SW480 (cell line): ENCODE measurements at regions not wholly inside any gene's neighbourhood (a gene's known extent, or its start where the extent isn't known, plus 50 kb on each side); places are given as distances from the start of the nearest gene placed in this dataset.

Experiments used
- DNase-seq: peaks from one replicate; pipeline ENCODE4 v3.0.0-alpha.2; 2016; ENCODE audit warnings: low spot score

DNA sequence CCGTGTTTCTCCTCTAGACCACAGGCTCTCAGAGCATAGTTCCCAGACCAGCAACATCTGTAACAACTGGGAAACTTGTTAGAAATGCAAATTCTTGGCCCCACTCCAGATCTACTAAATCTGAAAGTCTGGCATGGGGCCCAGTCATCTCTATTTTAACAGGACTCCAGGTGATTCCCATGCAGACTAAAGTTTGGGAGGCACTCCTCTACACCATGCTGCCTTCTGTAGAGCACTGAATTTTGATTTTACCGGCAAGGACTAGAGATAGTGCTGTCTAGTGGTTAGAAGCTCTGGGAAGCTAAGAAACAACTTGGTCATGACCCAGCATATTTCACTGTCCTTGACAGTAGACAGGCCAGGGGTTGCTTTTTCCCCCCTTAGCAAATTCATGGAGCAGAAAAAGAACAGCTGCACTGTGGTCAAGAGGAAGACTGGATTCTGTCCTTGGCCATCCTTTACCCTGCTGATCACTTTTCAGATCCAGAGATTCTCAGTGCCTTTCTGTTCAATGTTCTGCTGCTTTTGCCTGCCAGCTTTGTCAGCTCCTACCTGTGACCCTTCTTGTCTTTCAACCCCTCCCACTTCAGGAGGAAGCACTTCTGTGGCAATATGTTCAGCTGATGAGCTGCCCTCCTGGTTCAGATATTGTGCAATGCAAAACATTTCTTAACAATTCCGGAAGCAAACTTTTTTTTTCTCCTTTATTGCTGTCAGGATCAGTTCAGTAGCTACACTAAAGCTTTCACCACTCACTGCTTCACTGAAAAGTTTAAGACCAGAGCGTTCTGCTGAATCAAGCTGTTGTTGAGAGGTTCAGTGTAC is 133.8 kb upstream of the NUDT4 start:
- DNase-seq: peak; percentile 53

DNA sequence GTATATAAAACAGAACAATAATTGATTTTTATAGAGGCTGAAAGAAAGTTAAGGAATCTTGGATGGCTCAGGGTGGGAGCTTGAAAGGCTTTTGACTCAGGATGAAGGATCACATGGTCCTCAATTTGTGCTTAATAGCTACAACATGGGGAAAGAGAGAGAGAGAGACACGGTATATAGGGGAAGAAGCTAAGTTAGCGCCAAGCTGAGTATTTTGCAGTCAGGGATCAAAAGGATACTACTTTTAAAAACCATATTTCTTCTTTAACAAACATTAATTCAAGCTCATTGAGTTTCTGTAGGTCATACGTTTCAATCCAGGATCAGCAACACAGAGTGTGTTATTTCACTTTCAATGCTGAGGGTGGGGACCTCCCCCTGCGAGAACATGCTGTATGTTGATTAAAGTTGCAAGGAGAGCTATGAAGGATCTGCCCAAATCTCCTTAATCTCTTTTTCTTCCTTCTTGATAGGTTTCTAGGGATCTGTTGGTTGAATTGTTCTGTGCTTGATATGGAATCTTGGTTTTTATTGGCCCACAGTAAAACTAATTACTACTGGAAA is 133.1 kb upstream of the NUDT4 start:
- no peak for DNase-seq

DNA sequence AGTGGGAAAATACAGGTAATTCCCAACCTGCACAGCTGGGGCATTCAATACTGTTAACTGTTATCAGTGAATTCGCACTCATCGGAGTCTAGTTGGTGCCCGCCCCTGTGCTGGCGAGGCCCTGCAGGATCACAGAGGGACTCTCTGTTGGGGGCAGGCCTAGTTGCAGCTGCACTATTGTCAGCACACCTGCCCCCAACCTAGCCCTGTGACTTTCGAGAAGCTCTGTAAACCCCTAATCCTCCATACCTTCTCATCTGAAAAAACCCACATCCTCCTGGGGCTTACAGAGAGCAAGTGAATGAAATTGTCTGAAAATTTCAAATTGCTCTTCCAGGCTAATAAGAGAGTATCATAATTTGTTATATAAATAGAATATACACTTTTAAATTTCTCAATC is 132.2 kb upstream of the NUDT4 start:
- DNase-seq: no peak

DNA sequence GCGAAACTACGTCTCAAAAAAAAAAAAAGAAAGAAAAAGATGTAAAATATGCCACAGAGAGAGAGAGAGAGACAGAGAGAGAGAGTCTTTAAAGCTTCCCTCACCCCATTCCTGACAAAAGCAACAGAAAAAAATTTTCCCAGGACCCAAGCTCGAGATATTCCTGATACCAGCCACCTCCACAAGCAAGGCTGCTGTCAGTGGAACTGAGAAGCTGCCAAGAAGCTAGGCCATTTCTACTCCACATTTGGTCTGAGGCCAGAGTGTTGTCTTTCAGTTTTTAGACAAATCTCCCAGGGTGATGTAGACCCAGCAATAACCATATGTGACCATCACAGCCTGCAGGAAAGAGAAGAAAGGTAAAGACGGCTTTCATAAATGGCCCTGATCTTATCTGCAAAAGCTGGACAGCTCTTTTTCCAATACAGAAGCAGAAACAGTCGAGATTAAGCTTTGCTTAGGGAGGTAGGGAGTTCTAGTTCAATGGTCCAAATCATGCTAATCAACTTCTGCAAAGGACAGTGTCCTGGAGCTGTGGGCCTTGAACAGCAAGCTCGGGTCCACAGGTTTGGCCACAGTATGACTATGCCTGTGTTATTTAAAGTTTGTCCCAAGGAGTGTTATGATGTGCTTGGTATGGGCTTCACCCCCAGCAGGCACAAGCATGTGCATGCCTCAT is 130.3 kb upstream of the NUDT4 start:
- DNase-seq: no peak

DNA sequence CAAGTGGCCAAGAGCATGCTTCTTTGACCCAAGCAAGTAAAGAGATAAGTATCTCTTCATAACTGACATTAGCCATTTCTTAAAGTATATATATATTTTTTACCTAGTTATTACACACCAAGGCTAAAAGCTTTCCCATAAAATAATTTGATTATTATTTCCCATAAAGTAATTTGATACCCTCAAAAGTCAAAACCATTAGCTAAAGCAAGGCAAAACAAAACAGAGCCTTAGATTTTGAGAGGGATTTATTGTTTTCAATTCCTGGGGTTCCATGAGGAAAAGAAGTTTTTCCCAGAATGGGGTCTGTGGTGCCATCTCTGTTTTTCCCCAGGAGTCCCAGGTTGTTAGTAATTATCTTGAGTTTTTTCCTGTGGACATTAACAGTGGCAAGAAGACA is 125.5 kb upstream of the NUDT4 start:
- no peak for DNase-seq

DNA sequence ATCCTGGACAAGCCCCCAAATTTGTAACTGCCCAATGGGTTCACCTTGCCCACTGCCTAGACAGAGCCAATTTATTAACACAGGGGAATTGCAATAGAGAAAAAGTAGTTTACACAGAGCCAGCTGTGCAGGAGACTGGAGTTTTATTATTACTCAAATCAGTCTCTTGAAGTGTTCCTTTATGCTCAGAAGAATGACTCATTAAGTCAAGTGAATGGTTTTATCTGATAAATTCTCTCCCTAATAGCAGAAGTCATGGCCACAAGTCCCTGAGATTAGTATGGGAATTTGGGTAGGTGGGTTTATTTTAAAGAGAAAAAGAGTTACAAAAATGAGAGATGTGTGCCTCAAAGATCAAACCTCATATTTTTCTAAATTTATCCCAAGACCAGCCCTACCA is 122.8 kb upstream of the NUDT4 start:
- DNase-seq: no peak

DNA sequence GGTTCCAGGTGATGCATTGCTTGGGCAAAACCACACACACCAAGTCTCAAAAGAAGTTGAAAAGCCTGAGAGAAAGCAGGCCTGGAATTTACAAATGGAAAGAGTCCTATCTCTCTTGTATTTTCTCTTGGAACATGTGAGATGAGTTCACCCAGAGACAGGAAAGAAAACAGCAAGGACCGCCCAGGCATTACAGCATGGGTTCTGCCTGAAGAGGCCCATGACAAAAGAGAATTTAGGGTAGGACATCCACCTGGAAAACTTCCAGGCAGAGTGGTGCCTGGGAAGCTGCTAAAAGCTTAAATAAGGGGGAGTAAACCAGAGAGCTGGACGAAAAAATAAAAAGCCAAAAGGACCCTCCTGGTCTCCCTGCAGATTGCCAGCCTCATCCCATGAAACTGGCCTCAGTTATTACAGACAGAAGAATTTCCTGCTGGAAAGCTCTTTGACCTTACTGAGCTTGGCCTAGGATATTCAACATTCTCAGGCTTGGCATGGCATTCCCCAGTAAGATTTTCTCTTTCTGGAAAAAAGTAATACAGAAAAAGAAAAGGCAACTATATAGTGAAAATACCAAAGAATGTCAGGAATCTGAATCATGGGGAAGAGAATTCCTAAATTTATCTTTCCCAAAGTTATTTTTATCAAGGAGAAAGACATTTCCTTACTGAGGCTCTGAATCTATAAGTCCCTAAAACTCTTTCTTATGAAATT is 121.3 kb upstream of the NUDT4 start:
- no peak for DNase-seq

DNA sequence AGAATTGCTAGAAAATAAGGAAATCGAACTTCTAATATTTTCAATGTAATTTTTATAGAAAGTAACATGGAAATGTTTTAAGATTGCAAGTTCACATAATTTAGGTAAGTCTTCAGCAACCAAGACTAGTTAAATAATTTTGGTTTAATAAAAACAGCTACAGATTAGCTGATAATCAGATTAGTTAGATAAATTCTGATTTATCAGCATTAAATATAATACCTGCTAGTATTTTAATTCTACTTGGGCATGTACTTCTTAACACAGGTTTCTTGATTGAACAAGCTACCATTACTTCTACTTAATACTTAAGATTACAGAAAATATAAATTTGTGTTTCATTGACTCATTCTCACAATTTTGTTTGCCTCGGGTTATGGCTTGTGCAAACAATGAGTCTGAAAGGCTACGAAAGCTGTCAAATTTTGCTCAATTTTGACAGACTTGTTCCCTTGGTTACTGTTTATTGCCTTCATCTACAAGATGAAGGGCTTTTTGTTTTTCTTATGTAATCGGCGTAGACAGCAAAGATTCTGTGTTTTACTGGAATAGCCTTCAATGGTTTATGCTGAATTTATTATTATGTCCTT is 116.1 kb upstream of the NUDT4 start:
- no peak for DNase-seq

DNA sequence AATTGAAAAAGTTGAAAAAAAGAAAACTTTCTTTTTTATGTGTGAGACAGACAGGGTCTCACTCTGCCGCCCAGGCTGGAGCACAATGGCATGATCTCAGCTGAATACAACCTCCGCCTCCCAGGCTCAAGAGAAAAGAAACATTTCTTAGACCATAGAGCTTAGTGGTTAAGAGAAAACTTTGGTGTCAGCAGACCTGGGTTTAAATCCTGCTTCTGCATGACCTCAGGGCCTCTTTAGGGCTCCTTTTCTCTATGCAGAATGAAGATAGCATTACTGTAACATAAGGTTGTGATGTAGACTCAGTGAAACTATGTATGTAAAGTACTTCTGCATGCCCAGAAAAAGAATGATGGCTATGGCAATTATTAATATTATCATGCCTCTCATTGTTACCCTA is 104.7 kb upstream of the NUDT4 start:
- no peak for DNase-seq

DNA sequence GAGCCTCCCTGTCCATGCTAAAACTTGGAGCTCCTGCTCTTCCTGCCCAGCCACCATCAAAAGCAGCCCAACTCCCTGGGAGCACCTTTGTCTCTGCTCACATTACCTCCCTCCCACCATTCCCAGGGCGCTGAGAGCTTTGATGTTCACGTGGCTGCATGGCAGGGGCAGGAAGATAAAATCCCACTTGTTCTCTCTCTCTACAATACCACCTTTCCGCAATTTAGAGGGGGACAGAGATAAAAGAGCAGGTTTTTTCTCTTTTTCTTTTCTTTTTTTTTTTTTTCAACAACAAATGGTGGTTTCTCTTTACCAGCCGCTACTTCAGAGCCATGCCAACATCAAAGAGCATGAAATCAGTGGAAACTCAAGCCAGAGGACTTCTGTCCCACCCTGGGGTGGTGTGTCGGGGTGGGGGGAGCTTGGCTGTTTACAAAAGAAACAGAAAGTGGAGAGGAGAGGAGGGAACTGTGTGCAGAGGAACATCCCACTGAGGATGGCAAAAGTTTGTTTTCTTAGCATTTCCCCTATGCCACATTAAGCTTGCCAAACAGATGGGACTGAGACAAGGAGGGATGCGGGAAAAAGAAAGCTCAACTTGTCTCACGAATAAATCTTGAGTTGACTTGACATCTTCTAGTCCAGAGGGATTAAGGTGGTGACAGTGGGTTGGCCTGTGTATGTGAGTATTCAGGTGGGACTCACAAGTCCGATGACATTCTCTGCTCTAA is 103.7 kb upstream of the NUDT4 start:
- peak; percentile 94 for DNase-seq

DNA sequence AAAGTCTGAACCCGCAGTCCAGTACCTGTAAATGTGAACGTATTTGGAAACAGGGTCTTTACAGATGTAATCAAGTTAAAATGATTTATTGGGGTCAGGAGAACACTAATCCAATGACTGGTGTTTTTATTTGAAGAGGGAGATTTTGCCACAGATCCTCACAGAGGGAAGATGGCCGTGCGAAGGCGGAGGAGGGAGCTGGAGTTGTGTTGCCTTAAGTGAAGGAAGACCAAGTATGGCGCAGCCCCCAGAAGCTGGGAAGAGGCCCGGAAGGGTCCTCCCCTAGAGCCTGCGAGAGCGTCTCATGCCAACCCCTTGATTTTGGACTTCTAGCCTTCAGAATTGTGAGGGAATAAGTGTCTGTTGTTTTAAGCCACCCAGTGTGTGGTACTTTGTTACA is 102.8 kb upstream of the NUDT4 start:
- no peak for DNase-seq

DNA sequence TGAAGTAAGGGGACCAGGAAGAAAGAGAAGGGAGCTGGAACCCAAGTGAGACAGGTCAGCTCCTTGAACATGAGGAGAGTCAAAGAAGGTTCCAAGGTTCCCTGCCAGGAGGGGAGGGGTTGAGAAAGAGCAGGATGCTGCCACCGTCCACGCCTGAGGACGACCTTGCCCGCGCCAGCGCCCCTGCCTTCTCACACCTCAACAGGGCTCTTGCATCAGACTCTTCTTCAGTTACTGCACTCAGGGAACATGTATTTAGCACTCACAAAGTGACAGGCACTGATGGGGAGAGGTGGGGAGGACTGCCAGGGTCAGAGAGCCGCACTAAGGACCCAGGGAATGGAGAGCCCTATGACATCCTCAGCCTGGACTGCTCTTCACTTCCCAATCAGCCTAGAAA is 102.1 kb upstream of the NUDT4 start:
- no peak for DNase-seq

DNA sequence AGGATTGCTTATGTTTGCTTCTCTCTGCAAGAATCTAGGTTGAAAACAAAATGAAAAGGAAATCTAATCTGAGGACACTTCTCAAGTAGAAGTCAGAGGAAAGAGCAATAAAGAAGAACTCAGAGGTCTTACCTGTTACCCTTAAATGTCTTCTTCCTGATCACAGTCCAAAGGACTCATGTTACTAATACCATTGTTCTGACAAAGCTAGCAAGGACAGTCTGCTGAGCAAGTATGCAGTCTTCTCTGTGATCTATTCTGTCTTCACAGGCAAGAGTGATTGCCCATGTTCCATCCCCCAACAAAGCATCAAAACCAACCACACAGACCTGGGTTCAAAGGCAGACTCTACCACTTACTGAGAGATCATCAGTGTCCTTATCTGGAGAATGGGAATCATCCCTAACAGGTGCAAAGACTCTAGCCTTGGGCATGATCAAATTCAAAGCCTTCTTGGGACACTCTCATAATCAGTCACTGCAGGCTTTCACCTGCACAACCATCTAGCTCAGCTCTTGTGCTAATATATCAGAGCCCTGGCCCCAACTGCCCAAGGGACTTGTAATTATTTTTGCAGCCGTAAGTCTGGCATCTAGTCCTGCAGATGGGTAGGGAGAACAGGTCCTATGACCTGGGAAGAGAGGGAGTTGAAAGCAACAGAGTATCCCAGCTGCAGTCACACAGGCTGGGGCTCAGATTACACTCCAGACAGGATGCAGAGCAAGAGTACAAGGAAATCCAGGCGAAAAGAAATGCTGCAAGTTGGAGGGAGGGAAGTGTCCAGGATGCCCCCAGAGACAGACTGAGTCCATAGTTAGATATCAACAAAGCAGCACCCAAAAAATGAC is 97.9 kb upstream of the NUDT4 start:
- peak; percentile 14 for DNase-seq

DNA sequence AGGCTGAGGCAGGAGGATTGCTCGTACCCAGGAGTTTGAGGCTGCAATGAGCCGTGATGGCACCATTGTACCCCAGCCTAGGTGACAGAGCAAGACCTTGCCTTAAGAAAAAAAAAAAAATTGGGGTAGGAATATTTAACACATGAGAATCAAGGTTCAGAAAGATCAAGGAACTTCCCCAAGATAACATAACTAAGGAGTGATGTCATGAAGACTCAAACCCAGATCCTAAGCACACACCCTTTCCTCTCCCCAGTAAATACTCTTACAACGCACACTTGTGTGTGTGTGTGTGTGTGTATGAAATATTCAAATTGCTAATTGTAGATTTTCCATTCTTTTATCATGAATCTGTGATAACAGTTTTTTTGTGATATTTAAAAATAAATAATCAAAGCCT is 90.6 kb upstream of the NUDT4 start:
- no peak for DNase-seq

DNA sequence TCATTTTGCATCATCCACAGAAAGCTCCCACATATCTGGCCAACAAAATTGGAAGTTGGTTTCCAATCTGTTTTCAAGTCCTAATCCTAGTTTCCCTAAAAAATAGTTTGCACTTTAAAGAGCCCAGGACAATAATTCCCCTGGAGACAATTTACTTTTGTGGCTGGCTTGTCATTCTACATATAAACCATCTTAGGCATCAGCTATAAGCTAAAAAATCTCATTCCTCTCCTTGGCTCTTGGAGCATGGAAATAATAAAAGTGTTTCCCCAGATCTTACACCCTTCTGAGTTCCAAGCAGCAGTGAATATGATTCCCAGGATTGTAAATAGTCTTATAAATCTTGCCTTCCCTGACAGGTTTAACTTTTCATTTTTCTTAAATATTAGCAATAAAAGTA is 89.1 kb upstream of the NUDT4 start:
- no peak for DNase-seq

DNA sequence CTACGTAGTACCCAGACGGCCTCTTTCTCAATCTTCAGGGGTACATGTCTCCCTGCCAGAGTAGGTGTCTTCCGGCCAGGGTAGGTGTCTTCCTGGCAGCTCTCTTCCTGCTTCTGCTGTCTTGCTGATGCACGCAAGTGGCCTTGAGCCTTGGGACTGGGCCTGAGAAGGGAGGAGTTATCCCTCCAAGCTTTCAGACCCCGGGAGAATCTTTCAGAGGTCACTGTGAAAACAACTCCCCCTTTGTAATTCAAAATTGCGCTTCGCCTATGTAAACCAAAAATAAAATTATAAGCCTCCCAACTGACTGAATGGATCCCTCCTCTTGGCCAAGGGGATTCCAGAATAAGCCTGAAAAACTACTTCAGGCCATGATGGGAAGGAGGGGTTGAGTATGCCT is 87.3 kb upstream of the NUDT4 start:
- no peak for DNase-seq

DNA sequence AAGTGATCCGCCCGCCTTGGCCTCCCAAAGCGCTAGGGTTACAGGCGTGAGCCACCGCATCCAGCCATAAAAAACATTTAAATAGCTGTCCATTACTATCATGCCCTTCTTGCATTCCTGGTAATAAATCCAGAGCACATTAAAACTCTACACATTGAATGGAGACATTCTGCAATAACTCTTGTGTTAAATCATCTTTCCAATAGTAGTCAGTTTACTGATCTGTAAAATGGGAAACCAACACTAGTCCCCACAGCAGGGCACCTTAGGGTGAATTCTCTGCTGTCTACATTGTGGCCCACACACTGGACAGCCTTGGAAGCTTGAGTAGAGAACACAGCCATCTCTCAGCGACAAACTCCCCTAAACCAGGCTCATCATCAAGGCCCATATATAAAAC is 85.5 kb upstream of the NUDT4 start:
- DNase-seq: no peak

DNA sequence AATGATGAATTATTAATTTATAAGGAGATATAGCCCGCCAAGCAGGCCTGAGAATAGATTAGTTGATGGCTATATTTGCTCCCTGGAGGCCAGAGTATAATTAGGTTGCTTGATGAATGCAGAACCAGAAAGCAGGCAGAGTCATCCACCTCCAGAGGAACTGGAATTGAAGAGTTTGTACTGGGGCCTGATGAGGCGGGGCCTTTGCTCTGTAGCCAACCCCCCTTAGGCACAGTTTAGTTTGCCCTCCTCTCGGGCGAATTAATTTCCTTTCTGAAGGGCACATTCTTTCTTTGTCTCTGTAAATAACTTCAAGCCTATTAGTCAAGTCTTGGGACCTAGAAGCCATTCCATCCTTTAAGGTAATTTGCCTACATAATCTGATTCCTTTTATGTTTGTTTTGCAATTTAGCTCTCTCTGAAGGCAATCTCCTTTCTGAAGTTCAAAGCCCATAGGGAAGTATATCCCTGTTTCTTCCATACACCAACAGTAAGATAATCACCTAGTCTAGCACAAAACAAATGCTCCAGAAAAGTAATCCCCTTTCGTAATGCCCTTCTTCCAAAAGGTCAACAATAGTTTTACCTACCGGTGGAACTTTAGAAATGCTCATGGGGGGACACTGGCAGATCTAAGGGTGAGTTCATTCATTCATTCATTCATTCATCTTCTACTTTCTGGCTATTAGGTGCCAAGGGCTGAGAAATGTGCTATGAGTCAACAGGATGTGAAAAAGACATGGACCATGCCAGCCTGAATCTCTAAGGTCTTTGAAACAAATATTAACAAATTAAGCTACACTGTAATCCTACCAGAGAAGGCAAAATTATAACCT is 84.8 kb upstream of the NUDT4 start:
- DNase-seq: no peak

DNA sequence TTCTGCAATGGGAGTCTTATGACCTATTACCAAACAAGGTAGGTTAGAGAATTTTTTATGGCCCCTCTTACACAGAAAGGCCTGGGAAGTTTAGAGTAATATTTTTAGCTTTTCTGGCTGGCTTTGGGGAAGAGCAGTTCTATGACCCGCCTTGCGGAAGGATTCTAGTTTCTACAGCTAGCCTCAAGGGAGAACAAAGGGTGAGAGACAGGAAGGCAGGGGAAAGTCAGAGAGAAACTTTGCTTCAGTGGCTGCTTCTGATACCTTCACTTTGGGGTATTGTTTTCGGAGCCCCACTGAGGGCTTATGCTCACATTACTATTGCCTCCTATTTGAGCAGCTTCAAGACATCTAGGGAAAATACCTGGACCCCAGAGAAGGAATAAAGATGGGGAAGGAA is 80.7 kb upstream of the NUDT4 start:
- DNase-seq: no peak

DNA sequence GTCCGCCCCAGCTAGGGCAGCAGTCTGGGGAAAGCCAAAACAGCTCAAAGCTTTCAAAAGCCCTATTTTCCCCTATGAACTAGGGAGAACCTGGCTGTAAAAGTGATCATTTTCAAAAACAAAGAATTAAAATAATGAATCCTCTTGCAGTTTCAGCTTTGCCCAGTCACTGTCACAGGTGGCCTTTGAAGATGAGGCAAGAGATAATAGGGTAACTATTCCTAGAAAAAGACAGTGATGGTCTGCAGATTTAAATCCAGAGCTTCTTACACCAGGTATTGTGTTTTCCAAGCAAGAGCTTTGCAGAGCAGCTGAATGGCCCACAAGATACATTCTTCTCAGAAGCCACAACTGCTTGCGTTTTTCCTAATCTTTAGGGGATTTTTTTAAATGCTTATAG is 80.2 kb upstream of the NUDT4 start:
- no peak for DNase-seq
